SK-N-MC (cell line): ENCODE measurements at regions not wholly inside any gene's neighbourhood (a gene's known extent, or its start where the extent isn't known, plus 50 kb on each side); places are given as distances from the start of the nearest gene placed in this dataset.

Experiments used
- EZH2 ChIP-seq: fragments of 200-600 bp; sonication (generic); IDR thresholded peaks from one replicate; pipeline ENCODE4 v1.6.1; 2017; ENCODE audit warnings: antibody characterized with exemption
- FOXP2 ChIP-seq: optimal IDR thresholded peaks from 2 replicates; pipeline ENCODE3; 2011; ENCODE audit warnings: mild to moderate bottlenecking, moderate library complexity; ENCODE audit not compliant: insufficient read depth; ENCODE audit errors: extremely low read length, control extremely low read depth
- POLR2AphosphoS5 ChIP-seq: IDR thresholded peaks from 2 replicates; pipeline ENCODE4 v1.6.1; 2012; ENCODE audit warnings: mild to moderate bottlenecking, low read depth, low read length, borderline replicate concordance

- no peak for TF ChIP-seq POLR2AphosphoS5
- TF ChIP-seq EZH2: no peak
- TF ChIP-seq FOXP2: no peak
These were observed 629.1 kb downstream of the ZEB2 start for GRCh38 chr2:143890798-143891197.
